ENCODE measurements at regions not wholly inside any gene's neighbourhood (a gene's known extent, or its start where the extent isn't known, plus 50 kb on each side); places are given as distances from the start of the nearest gene placed in this dataset.
"Not testable (repeated sequence)": the region's sequence is repeated elsewhere in the genome, so short reads cannot be mapped to it uniquely, and the experiment has no call there.

DNA sequence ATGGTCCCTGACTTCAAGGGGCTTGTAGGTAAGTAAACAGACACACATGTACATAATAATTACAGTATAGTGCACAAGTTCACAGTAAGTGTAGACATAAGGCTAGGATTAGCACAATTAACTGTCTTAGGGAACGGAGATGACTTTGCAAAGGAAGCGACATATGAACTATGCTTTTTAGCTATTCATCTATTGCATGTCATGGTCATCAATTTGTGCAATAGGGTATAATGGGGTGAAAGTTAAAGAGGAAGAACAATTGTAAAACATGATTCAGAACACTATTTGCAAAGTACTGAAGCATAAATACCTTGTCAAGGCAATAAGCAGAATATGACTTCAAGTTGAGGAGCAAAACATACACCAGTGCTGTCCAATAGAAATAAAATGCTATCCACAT, 112.3 kb upstream of the SLC8A1 start:
- DNase-seq (ENCODE audit: low read depth in 2 of 2) = no peak

DNA sequence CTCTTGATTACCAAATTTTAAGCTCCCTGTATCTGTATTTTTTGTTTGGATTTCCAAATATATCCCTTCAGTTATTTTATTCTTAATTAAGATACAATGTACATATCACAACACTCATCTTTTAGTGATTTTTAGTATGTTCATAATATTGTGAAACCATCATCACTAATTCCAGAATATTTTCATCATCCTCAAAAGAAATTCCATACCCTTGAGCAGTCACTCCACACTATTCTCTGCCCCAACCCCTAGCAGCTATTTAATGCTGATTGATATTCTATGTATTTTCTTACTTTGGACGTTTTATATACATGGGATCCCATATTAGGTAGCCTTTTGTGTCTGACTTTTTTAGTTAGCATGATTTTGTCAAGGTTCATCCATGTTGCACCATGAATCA, 127.4 kb upstream of the SLC8A1 start:
- DNase-seq (ENCODE audit: low read depth in 2 of 2) = no peak

DNA sequence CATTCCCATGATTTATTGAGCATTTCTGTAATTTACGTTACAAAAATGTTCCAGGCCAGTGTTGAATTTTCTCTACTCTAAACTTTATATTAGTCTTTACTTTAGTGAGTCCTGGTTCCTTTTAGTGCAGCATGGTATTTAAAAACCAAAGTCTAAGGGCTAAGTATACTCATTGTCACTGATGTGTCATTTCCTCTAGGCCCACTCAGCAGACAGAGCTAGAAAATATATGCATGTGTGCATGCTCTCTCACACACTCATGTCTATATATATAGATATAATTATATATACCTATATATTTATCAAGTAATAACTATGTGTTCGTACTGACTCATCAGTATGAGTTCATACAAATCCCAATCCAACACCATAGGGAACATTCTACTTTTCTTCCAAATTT, 132.5 kb upstream of the SLC8A1 start:
- no peak for DNase-seq (ENCODE audit: low read depth in 2 of 2)

DNA sequence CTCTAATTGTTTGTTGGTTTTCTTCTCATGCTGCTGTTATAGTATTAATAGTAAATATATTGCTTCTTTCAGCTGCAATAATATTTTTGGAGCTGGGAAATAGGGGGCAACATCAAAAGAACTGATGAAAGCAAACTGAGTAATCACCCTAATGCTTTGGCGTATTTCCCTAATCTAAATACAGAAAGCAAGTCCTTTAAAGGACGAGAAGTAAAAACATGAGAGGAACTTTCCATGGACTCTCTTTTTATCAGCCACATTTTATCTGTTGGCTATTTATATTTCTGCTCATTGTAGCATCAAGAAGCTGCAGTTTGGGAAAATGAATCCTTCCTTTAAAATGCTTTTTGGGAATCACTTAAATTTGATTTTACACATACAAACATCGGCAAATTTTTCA, 139.9 kb upstream of the SLC8A1 start:
- DNase-seq (ENCODE audit: low read depth in 2 of 2) = no peak

DNA sequence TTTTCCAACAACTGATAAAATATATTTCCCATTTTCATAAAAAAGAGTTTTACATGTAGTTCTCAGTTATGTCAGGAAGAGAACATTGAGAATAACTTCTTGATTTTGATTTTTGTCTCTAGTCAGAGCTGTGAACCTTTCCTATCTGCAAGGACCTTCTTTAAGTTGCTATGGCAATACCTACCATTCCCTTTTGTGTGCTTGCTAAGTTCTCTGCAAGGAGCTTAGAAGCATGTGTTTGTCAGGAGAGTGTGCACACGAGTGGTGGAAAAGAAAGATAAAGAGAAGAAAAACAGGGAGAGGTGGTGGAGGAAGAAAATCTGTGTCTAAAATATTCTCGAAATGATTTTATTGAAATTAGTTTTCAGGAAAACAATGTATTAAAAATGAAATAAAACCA, 140.3 kb upstream of the SLC8A1 start:
- no peak for DNase-seq (ENCODE audit: low read depth in 2 of 2)

DNA sequence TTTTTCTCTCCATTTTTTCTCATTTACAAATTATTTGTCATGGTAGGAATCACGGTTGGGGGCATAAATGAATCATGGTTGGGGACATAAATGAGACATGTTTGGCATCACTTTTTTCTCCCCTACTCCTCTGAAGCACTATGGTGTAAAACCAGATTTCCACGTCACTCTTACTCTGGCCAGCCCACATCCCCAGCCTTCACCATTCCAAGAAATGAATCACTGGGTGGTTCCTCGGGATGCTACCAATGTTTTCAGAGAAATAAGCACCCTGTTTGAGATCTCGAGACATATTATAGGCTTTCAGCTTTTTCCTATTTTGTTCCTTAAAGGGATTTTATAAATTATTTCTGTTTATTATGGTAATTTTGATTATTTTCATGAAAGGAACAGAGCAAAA, 155.0 kb upstream of the SLC8A1 start:
- no peak for DNase-seq (ENCODE audit: low read depth in 2 of 2)

DNA sequence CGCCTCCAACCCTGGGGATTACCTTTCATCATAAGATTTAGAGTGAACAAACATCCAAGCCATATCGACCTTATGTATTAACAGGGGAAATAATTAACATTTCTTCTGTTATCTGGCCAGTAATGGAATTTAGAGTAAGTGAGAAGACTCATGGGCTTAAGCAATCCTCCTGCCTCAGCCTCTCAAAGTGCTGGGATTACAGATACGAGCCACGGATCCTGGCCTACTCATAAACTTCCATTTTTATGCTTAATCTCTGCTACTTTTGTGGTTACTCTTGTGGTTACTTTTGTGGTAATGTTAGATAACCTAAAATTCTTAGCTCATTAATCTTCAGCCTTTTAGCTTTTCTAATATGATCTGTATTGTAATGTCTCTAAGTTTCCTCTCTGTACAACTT, 159.3 kb upstream of the SLC8A1 start:
- no peak for DNase-seq (ENCODE audit: low read depth in 2 of 2)

DNA sequence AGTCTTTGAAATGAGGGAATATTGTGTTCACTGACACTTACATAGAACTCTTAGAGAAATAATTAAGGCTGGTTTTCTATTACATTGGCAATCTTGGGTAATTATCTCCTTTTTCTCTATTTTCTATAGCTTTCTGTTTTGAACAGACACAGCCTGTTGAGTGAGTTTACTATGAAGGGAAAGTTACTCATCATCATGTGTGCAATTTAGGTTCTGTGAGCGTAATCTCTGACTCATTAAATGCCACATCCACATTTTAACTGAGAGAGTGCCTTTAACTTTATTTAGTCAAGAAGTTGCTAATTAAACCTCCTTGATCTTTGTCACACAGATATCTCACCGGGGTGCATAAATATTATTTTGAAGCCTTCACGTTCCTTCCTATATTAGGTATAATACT, 174.0 kb upstream of the SLC8A1 start:
- no peak for DNase-seq (ENCODE audit: low read depth in 2 of 2)

DNA sequence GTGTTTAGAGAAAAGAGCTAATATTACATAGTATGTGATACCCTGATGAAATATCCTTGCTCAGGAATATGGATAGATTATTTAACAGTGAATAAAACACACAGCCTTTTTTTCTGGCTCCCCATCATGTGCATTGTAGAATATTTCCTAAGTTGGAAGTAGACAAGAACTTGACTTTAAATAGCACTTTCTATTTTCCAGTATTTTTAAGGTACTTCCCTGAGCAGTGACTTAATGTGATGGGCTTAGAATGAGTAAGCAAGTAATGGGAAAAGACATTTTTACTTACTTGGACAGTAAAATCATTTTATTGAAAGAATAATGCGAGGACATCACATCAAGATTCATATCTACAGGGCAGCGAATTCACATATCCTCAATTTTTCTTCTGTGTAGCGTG, 176.7 kb upstream of the SLC8A1 start:
- DNase-seq (ENCODE audit: low read depth in 2 of 2) = no peak

DNA sequence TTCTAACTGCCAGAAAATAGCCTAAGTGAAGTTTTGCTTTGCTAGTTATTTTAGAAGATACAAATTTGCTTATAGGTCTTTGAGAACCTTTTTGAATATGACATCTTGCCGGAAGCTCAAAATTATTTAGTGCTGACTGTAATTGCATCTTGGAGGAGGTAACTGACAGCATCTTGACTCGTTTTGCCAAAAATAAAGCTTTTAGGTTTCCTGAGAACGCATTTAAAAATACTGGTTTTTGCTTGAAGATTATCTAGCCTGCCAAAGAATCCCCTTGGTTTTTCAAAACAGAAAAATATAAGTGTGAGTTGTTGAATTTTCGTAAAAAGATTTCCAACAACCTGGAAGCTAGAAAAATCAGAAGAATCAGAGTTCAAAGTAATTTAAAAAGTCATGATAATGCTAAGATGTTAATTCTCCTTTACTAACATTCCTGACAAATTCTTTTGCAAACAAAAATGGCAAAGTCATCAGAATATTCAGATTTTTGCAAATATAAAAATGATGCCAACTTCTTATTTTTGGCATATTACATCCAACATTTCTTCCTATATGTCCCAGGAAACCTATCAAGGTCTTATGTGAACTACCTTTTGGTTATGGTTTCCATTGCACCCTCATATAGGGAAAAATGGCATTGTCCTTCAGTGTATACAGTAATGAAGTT, 178.0 kb upstream of the SLC8A1 start:
- no peak for DNase-seq (ENCODE audit: low read depth in 2 of 2)

DNA sequence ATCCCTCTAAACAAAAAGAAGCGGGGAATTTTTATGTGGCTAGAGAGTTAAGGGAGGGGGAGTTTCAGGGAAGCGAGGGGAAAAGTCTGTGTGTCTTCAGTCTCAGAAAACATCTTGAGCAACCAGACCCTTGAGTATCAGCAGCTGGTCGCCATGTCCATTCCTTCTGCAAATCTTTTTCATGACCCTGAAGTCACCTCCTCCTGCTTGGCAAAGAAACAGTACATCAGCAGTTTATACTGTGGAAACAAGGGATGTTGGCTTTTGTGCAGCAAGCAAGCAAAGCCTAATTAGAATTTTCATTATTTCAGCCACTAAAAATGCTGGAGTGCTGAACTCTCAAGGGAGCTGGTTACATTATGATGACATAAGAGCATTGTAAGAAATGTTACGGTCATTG, 187.4 kb upstream of the SLC8A1 start:
- no peak for DNase-seq (ENCODE audit: low read depth in 2 of 2)

DNA sequence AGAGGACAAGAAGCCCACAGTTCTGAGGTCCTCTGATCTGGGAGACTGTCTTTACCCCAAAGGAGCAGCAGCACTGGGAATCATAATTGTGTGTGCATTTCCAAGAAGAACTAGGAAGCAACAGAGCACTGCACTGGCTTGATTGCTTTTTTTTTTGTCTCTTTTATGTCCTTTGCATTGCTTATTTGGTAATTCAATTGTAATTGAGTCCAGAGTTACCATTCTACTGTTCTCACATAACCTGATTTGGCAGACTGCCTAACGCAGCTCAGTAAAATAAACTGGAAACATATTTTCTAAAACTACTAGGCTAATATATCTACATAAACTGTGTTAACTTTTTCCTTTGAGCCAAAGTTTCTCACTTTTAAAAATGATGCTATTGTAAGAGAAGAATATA, 190.3 kb upstream of the SLC8A1 start:
- no peak for DNase-seq (ENCODE audit: low read depth in 2 of 2)

DNA sequence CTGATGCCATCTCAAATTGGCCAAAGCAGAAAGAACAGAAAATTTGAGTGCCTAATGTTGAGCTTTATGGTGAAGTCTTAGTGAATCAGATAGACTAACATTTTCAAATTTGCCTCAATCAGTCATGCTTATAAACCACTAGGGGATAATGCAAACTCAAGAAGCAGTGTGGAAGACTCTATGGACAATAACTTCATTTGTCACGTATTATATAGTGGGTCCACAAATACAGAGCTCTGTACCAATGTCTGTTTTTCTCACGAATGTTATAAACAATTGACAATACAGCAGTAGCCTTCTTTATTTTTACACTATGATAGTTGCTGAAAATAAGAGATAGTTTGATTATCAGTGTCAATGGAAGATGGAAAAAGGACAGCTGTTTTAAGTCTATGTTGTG, 190.8 kb upstream of the SLC8A1 start:
- DNase-seq (ENCODE audit: low read depth in 2 of 2) = no peak

DNA sequence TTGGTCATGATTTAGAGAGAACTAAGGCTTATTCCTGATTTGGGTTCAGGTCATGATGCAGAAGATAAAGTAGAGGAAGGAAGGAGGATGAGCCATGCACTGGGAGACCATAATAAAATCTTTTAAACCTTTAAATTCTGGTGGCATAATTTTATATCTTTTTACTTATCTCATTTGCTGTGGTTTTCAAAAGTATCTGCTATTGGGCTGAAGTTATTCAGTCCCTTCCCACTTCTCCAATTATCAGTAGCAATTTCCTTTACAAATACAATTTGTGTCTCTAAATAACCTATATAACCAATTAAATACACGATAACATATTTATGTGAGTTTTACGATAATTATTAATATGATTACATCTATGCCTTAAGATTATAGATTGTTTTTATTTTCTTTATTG, 194.8 kb upstream of the SLC8A1 start:
- no peak for DNase-seq (ENCODE audit: low read depth in 2 of 2)

DNA sequence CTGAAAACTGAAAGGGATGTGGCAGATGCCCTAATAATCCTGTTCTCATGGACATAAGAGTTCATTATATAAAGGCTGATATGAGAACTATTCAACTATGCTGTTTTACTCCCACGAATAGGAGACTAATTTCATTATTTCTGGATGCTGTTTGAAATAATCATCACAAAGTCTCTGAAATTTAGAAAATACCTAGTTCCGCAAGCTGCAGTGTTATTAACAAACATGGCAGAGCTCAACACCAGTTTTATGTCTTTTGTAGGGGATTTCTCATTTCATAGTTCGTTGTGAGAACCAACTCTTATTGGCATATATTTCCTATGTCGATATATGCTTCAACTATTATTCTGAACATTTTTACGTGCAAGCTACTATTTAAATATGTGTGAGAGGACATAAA, 200.3 kb upstream of the SLC8A1 start:
- no peak for DNase-seq (ENCODE audit: low read depth in 2 of 2)

DNA sequence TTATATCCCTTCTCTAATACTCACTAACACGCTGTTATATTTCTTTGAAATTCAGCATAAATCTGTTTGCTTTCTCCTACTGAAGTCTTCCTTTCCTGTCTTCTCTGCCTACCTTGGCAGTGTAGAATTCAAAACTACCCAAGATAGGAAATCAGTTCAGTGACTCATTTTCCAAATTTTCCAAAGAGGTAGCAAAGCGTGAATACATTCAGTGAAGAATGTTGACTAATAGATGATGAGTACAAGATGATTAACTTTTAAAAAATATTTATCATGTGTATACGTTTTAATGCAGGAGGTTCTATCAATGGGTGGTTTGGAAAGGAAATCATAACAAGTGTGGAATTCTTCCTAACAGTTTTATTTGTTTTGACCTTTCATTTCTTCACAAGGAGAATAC, 201.9 kb upstream of the SLC8A1 start:
- DNase-seq (ENCODE audit: low read depth in 2 of 2) = no peak

DNA sequence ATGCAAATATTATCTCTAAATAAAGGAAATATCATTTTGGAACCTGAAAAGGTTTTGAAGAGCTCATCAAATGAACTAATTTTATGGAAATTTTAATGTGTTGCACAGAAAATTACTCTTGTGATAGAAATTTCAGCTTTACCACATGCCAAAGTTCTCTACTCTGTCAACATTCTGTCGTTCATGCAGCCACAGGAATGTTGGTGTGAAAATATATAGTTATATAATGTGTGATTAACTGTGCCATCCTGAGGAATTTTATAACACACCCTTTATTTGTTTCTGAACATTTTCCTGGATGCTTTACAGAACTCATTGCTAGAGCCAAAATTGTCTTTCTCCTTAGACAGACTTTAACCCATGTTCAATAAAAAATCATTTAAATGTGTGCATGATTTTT, 202.5 kb upstream of the SLC8A1 start:
- no peak for DNase-seq (ENCODE audit: low read depth in 2 of 2)

DNA sequence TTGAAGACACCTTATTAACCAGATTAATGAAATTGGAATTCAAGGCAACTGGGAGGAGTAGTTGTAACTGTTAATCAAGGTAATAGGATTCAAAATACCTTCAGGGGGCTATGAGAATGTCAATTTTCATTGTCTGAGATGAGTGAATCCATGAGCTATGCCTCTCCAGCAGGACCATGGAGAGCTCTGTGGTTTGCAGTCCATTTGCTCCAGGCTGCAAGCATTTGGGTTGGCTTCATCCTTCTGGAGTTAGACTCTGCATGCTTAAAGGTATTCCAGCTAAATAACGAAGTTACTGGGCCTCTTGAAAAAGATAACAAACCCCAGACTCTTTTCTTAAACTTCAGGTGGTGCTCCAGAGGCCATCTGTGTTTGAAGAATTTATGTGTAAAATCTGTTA, 207.1 kb upstream of the SLC8A1 start:
- DNase-seq (ENCODE audit: low read depth in 2 of 2) = no peak

DNA sequence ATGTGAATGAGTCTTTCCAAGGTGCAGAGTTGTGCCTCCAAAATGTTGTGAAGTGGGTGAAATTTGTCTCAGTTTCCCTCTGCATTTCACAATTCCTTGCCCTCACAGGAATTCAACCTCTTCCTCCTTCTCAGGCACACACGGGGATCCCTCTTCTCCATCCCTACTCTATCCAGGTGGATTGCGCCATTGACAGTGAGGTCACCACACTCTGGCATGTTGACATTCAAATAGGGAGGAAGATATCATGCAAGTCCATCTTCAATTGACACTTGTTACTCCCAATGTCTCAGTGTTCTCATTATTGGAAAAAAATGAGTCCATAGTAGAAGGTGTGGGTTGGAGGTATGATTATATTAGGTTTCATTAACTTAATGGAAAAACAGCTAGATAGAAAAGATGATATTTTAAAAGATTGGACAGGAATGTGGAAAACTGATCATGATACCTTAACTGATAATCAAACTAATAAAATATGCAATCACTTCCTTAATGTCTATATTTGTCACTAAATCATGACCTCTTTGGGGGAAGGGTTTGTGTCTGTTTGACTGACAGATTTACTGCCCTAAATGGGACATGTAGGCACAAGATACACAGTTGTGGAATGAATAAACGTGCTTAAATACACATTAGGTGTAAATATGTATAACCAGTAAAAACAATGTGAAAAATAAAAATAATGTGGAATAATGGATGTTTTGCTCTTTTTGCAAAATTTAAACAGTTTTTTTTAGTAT, 213.8 kb upstream of the SLC8A1 start:
- no peak for DNase-seq (ENCODE audit: low read depth in 2 of 2)

DNA sequence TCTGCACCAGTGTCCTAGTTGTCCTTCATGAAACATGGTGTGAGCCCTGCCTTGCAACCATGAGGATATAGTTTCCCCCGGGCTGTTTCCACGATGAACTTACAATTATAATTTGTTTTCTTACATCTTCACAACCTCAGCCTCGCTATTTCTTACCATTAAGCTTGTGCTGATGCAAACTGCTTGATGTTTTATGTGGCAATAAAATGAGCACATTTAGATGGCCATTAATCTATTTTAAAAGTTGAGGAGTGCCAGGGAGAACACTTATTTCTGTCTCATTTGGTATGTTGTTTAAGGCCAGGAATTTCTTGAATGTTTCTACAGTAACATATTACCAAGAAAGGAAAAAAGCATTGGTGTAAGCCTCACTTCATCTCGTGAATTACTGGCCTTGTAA, 214.5 kb upstream of the SLC8A1 start:
- no peak for DNase-seq (ENCODE audit: low read depth in 2 of 2)

DNA sequence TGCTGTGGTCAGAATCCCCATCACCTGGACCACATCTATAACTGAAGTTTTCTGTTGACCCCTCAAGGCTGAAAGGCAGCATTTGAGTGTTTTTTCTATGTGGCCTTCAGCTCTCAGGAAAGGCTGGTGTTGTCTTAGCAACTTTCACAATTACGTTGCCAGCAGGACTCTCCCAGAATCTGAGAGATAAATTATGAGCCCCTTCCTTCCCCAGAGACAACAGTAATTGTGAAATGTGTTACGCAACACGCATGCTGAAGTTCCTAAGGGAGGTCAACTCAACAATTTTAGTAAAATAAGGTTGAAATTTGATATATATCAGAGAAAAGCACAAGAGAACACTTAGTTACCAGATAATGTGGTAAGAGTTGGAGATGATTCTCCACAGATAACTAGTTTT, 216.5 kb upstream of the SLC8A1 start:
- DNase-seq (ENCODE audit: low read depth in 2 of 2) = no peak

DNA sequence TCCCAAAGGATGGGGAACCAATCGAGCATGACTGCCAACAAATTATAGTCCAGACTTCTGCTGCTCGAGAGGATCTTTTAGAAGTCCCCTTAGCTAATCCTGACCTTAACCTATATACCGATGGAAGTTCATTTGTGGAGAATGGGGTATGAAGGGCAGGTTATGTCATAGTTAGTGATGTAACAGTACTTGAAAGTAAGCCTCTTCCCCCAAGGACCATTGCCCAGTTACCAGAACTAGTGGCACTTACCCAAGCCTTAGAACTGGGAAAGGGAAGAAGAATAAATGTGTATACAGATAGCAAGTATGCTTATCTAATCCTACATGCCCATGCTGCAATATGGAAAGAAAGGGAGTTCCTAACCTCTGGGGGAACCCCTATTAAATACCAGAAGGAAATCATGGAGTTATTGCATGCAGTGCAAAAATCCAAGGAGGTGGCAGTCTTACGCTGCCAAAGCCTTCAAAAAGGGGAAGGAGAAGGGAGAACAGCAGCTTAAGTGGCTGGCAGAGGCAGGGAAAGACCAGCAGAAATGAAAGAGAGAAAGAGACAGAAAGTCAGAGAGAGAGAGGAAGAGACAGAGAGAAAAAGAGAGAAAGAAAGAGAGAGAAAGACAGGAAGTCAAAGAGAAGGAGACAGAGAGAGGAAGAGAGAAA, 224.4 kb upstream of the SLC8A1 start:
- DNase-seq (ENCODE audit: low read depth in 2 of 2) = not testable (repeated sequence)

DNA sequence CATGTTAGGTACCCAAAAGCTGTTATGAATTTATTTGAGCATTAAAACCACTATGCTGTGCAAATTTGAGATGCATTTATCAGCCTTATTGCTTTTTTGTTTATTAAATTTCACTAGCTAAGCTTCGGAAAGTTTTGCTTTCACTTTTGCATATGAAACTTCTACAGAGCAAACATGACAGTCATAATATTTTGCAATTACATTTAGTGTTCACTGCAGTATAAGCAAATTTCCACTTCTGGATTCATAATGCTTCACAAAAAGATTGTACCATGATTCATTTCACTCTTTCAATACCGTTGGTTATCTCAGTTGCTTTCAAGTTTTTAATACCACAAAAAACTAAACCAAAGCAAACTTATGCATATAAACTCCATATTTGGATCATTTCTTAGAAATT, 228.7 kb upstream of the SLC8A1 start:
- DNase-seq (ENCODE audit: low read depth in 2 of 2) = no peak
